GM23338 (cell line): ENCODE measurements at regions not wholly inside any gene's neighbourhood (a gene's known extent, or its start where the extent isn't known, plus 50 kb on each side); places are given as distances from the start of the nearest gene placed in this dataset.

Source experiments
- CREB1 ChIP-seq: fragments of 250-450 bp; sonication (Bioruptor Pico); IDR thresholded peaks from 2 replicates; pipeline ENCODE4 v1.5.0; 2020; ENCODE audit warnings: low read depth, mild to moderate bottlenecking, moderate library complexity
- CTCF ChIP-seq, 2 experiments: fragments of 200-600 bp in 1 of 2; sonication (generic) in 1 of 2; conservative IDR thresholded peaks; 2 replicates each; pipeline versions ENCODE4 v1.5.1 to v1.6.1; 2016 to 2017; ENCODE audit warnings: antibody characterized with exemption in 2 of 2, low read depth in 2 of 2, mild to moderate bottlenecking in 2 of 2, moderate library complexity in 1 of 2
- ETS1 ChIP-seq: IDR thresholded peaks from 2 replicates; pipeline ENCODE4 v1.6.1; 2016; ENCODE audit warnings: antibody characterized with exemption
- EZH2 ChIP-seq: fragments of 200-600 bp; sonication (generic); IDR thresholded peaks from one replicate; pipeline ENCODE4 v1.8.0; 2017; ENCODE audit warnings: antibody characterized with exemption, mild to moderate bottlenecking, low read depth; ENCODE audit not compliant: unreplicated experiment
- EZH2phosphoT487 ChIP-seq: fragments of 200-600 bp; sonication (generic); IDR thresholded peaks from one replicate; pipeline ENCODE4 v1.8.1; 2018; ENCODE audit warnings: antibody characterized with exemption; ENCODE audit not compliant: unreplicated experiment
- JUNB ChIP-seq: IDR thresholded peaks from one replicate; pipeline ENCODE4 v1.6.1; 2016; ENCODE audit warnings: antibody characterized with exemption; ENCODE audit not compliant: unreplicated experiment
- NANOG ChIP-seq: IDR thresholded peaks from 2 replicates; pipeline ENCODE4 v1.6.1; 2016; ENCODE audit warnings: antibody characterized with exemption, borderline replicate concordance
- POLR2AphosphoS5 ChIP-seq: IDR thresholded peaks from 2 replicates; pipeline ENCODE4 v1.6.1; 2016; ENCODE audit warnings: antibody characterized with exemption, low read depth
- REST ChIP-seq: IDR thresholded peaks from one replicate; pipeline ENCODE4 v1.6.1; 2018; ENCODE audit warnings: antibody characterized with exemption; ENCODE audit not compliant: unreplicated experiment
- STAT1 ChIP-seq: IDR thresholded peaks from one replicate; pipeline ENCODE4 v1.6.1; 2016; ENCODE audit warnings: antibody characterized with exemption; ENCODE audit not compliant: unreplicated experiment
- ZNF114 ChIP-seq: fragments of 250-450 bp; sonication (Bioruptor Pico); IDR thresholded peaks from 2 replicates; pipeline ENCODE4 v1.5.0; 2020; ENCODE audit warnings: mild to moderate bottlenecking, moderate library complexity
- ZNF331 ChIP-seq: fragments of 250-450 bp; sonication (Bioruptor Pico); IDR thresholded peaks from 2 replicates; pipeline ENCODE4 v1.5.0; 2020; ENCODE audit warnings: low read depth, mild to moderate bottlenecking, moderate library complexity
- ZNF462 ChIP-seq: fragments of 250-450 bp; sonication (Bioruptor Pico); IDR thresholded peaks from 2 replicates; pipeline ENCODE4 v1.5.0; 2020; ENCODE audit warnings: mild to moderate bottlenecking, moderate library complexity

- no peak for TF ChIP-seq ZNF331
- TF ChIP-seq JUNB: no peak
- no peak for TF ChIP-seq REST
- no peak for TF ChIP-seq POLR2AphosphoS5
- no peak for TF ChIP-seq CTCF (conservative IDR thresholded peaks at IDR 0.05; ENCODE audit: low read depth in 2 of 2)
- TF ChIP-seq EZH2phosphoT487: no peak
- no peak for TF ChIP-seq EZH2
- no peak for TF ChIP-seq CREB1 (CRISPR knock-in tag)
- no peak for TF ChIP-seq ETS1
- no peak for TF ChIP-seq NANOG
- TF ChIP-seq STAT1: no peak
- TF ChIP-seq ZNF462: no peak
- TF ChIP-seq ZNF114 (CRISPR knock-in tag): no peak
Observed at GRCh38 chr3:40645883-40646282, 121.1 kb downstream of the ZNF621 start.
